ENCODE measurements at regions not wholly inside any gene's neighbourhood (a gene's known extent, or its start where the extent isn't known, plus 50 kb on each side); places are given as distances from the start of the nearest gene placed in this dataset.

- TF ChIP-seq CTCF (conservative IDR thresholded peaks at IDR 0.05 in 1 of 2, IDR thresholded peaks at IDR 0.05 in 1 of 2; ENCODE audit: low read depth in 1 of 2, low read length in 2 of 2) (no peak), EZH2 (IDR thresholded peaks at IDR 0.05; ENCODE audit: low read length, missing control alignments) (no peak)
Observed at GRCh38 chr12:46492471-46493085, 120.0 kb upstream of the SLC38A2 start.
